GM12878 (cell line): ENCODE measurements at regions not wholly inside any gene's neighbourhood (a gene's known extent, or its start where the extent isn't known, plus 50 kb on each side); places are given as distances from the start of the nearest gene placed in this dataset.

Source experiments
- ATAC-seq: fragments of 200-7000 bp; cut with Tn5 transposase; 3 replicates; pipeline ENCODE4 v1.9.1; 2020; ENCODE audit warnings: mild to moderate bottlenecking, moderate library complexity
- BruUV-seq: library from RNA; stranded (reverse); fragments of 400-500 nt; replicated peaks from 2 replicates; lab custom pipeline; 2021; lab: Mats Ljungman, UMichigan
- CTCF ChIA-PET: fragments of 300-600 bp; sonication (Branson Sonifier 250); formaldehyde crosslinking; extraction: SDS; loops from one replicate; lab custom pipeline; 2021; ENCODE audit warnings: inconsistent platforms; lab: Yijun Ruan, JAX
- POLR2A ChIA-PET: fragments of 350-600 bp; formaldehyde crosslinking; extraction: SDS; loops from one replicate; lab custom pipeline; 2021; ENCODE audit warnings: inconsistent platforms; lab: Charles Lee
- RAD21 ChIA-PET: fragments of 300-600 bp; sonication (Branson Sonifier 250); formaldehyde crosslinking; loops from one replicate; lab custom pipeline; 2023; ENCODE audit warnings: antibody characterized with exemption; ENCODE audit not compliant: unreplicated experiment; lab: Charles Lee
- SMC1A ChIA-PET: fragments of 300-600 bp; sonication (Branson Sonifier 250); formaldehyde crosslinking; loops from one replicate; lab custom pipeline; 2023; ENCODE audit not compliant: unreplicated experiment, uncharacterized antibody; lab: Charles Lee
- DNase-seq: peaks from one replicate; pipeline ENCODE4 v3.0.0-alpha.2; 2011; ENCODE audit warnings: low read depth, low spot score
- FAIRE-seq: peaks from 3 replicates; lab custom pipeline; 2011; peaks lifted over from hg19 to GRCh38; lab: Jason Lieb, UNC
- H2AFZ ChIP-seq: 2 replicates; pipeline ENCODE4 v1.6.0; 2011; ENCODE audit warnings: low read depth, low read length, control low read depth; ENCODE audit not compliant: control insufficient read depth
- H3K27ac ChIP-seq: 2 replicates; pipeline ENCODE4 v1.5.1; 2011; ENCODE audit warnings: control low read depth; ENCODE audit not compliant: control insufficient read depth, insufficient read depth
- H3K27me3 ChIP-seq, 2 experiments: replicated peaks in 1 of 2; 2 replicates each; pipeline versions ENCODE4 v1.6.0 to v1.6.1; 2011; ENCODE audit warnings: low read length in 1 of 2; ENCODE audit not compliant: control insufficient read depth in 2 of 2, insufficient read depth in 2 of 2
- H3K36me3 ChIP-seq, 2 experiments: 2 replicates each; pipeline ENCODE4 v1.5.1; 2011; ENCODE audit warnings: low read length in 1 of 2; ENCODE audit not compliant: control insufficient read depth in 2 of 2, insufficient read depth in 2 of 2
- H3K4me1 ChIP-seq: 2 replicates; pipeline ENCODE4 v1.6.1; 2011; ENCODE audit warnings: mild to moderate bottlenecking, low read length, moderate library complexity, mixed read lengths; ENCODE audit not compliant: control insufficient read depth, insufficient read depth
- H3K4me2 ChIP-seq: 2 replicates; pipeline ENCODE4 v1.6.0; 2011; ENCODE audit warnings: control low read depth; ENCODE audit not compliant: control insufficient read depth, insufficient read depth
- H3K4me3 ChIP-seq: fragments of 200-600 bp; sonication (generic); 2 replicates; pipeline ENCODE4 v1.5.1; 2016
- H3K79me2 ChIP-seq: 2 replicates; pipeline ENCODE4 v1.6.0; 2011; ENCODE audit warnings: low read length; ENCODE audit not compliant: control insufficient read depth, insufficient read depth
- H3K9ac ChIP-seq: 2 replicates; pipeline ENCODE4 v1.8.0; 2011; ENCODE audit warnings: low read length, control low read depth, mixed read lengths; ENCODE audit not compliant: control insufficient read depth, insufficient read depth
- H3K9me3 ChIP-seq: replicated peaks from 3 replicates; pipeline ENCODE4 v1.5.1; 2011; ENCODE audit warnings: mild to moderate bottlenecking, low read length; ENCODE audit not compliant: control insufficient read depth, insufficient read depth
- H4K20me1 ChIP-seq: 2 replicates; pipeline ENCODE4 v1.6.0; 2011; ENCODE audit not compliant: control insufficient read depth, insufficient read depth
- BCL3 ChIP-seq: IDR thresholded peaks from 2 replicates; pipeline ENCODE4 v1.6.1; 2011; ENCODE audit warnings: borderline replicate concordance, low read depth, mild to moderate bottlenecking, moderate library complexity, low read length; ENCODE audit not compliant: insufficient read depth, poor library complexity, severe bottlenecking
- CREB1 ChIP-seq: IDR thresholded peaks from 2 replicates; pipeline ENCODE4 v1.6.1; 2012; ENCODE audit warnings: low read depth, mild to moderate bottlenecking, inconsistent platforms
- IKZF2 ChIP-seq, 2 experiments: fragments of 450-650 bp; IDR thresholded peaks; 2 replicates each; pipeline ENCODE4 v1.6.1; 2017; ENCODE audit warnings: mild to moderate bottlenecking in 2 of 2, moderate library complexity in 2 of 2
- MXI1 ChIP-seq: fragments of 150-350 bp; IDR thresholded peaks from 2 replicates; pipeline ENCODE4 v1.6.1; 2011; ENCODE audit warnings: low read depth, mild to moderate bottlenecking, inconsistent platforms, low read length, improper control_type of control experiment
- NKRF ChIP-seq: fragments of 450-650 bp; conservative IDR thresholded peaks from 2 replicates; pipeline ENCODE4 v1.6.1; 2017; ENCODE audit warnings: mild to moderate bottlenecking, moderate library complexity
- NR2C1 ChIP-seq: fragments of 450-650 bp; IDR thresholded peaks from 2 replicates; pipeline ENCODE4 v1.6.1; 2017; ENCODE audit warnings: antibody characterized with exemption, mild to moderate bottlenecking, moderate library complexity
- SP1 ChIP-seq: IDR thresholded peaks from one replicate; pipeline ENCODE4 v1.6.1; 2011; ENCODE audit warnings: low read depth, low read length
- TBL1XR1 ChIP-seq: IDR thresholded peaks from 2 replicates; pipeline ENCODE4 v1.6.1; 2012; ENCODE audit warnings: low read depth, low read length, improper control_type of control experiment
- USF2 ChIP-seq: IDR thresholded peaks from 2 replicates; pipeline ENCODE4 v1.6.1; 2011; ENCODE audit warnings: low read depth, low read length, improper control_type of control experiment, borderline replicate concordance
- ZBED1 ChIP-seq: IDR thresholded peaks from 2 replicates; pipeline ENCODE4 v1.6.1; 2016; ENCODE audit warnings: borderline replicate concordance
- ZNF274 ChIP-seq: IDR thresholded peaks from one replicate; pipeline ENCODE4 v1.8.0; 2011; ENCODE audit not compliant: insufficient read length, insufficient read depth
- WGBS: methylation state at CpG from one replicate; pipeline ENCODE4 v1.1.6; 2016; ENCODE audit warnings: low lambda C conversion rate; ENCODE audit not compliant: insufficient replicate concordance, insufficient coverage; ENCODE audit errors: missing lambda C conversion rate; 5-methylcytosine and 5-hydroxymethylcytosine counted together
- in situ Hi-C: fragments of 300-500 bp; cut with MboI; formaldehyde crosslinking; loops from 9 replicates; pipeline ENCODE4 v1.14.3; 2018; ENCODE audit warnings: mixed read lengths
- intact Hi-C: fragments of 100-400 bp; cut with micrococcal nuclease; formaldehyde crosslinking; loops from one replicate; pipeline ENCODE4 v1.14.2; 2022; ENCODE audit not compliant: unreplicated experiment

GRCh38 chr16:51697454-51697853 lies 546.4 kb upstream of the SALL1 start (continued):
- TF ChIP-seq NKRF, result no peak
- no peak for TF ChIP-seq MXI1
- no peak for TF ChIP-seq USF2

- Histone ChIP-seq H2AFZ (no peak overlapping the region), H3K4me1 (no peaks in the 10 kb centered on the region), H3K27me3 (no peaks in the 10 kb centered on the region), H4K20me1 (no peaks in the 10 kb centered on the region), H3K9me3 (no peaks in the 10 kb centered on the region), H3K4me2 (no peak overlapping the region), H3K9ac (no peak overlapping the region), H3K27ac (no peak overlapping the region), H3K79me2 (no peaks in the 10 kb centered on the region), H3K36me3 (no peaks in the 10 kb centered on the region), H3K4me3 (no peak overlapping the region)
- ChIA-PET SMC1A (no interaction called here), RAD21 (no interaction called here), POLR2A (no interaction called here), CTCF (no interaction called here)
- no peak for DNase-seq
- ATAC-seq, result no peak
- BruUV-seq, result no TSS peak
- in situ Hi-C loops (no loop called here), intact Hi-C loops (no loop called here)
- no peak for FAIRE-seq
- WGBS, result 2% methylated on average over 3 of the region's 3 CpGs
- TF ChIP-seq TBL1XR1 (no peak), SP1 (no peak), CREB1 (no peak), IKZF2 (IDR thresholded peaks at IDR 0.05) (no peak), BCL3 (no peak), ZNF274 (no peak), NR2C1 (no peak), ZBED1 (no peak)
Observed at GRCh38 chr16:51696376-51696775, 545.3 kb upstream of the SALL1 start.
